Activated naive CD4-positive, alpha-beta T cell treated with anti-CD3 and anti-CD28 coated beads, Interleukin-2, amount 50 U/mL, for 24 hours (primary cell): ENCODE measurements at regions not wholly inside any gene's neighbourhood (a gene's known extent, or its start where the extent isn't known, plus 50 kb on each side); places are given as distances from the start of the nearest gene placed in this dataset.

Experiments
- H3K27ac Mint-ChIP-seq: one replicate; pipeline ENCODE4 v1.8.0; 2021; ENCODE audit warnings: mild to moderate bottlenecking, mixed read lengths
- H3K27me3 Mint-ChIP-seq: one replicate; pipeline ENCODE4 v1.8.0; 2021; ENCODE audit warnings: mixed read lengths
- H3K36me3 Mint-ChIP-seq: one replicate; pipeline ENCODE4 v1.8.0; 2021; ENCODE audit warnings: mixed read lengths
- H3K4me1 Mint-ChIP-seq: one replicate; pipeline ENCODE4 v1.8.0; 2021; ENCODE audit warnings: mixed read lengths
- H3K4me3 Mint-ChIP-seq: one replicate; pipeline ENCODE4 v1.8.0; 2021; ENCODE audit warnings: mild to moderate bottlenecking, mixed read lengths
- H3K9me3 Mint-ChIP-seq: one replicate; pipeline ENCODE4 v1.8.0; 2021; ENCODE audit warnings: mixed read lengths

- Mint-ChIP-seq H3K27ac (no peak overlapping the region), H3K4me3 (no peak overlapping the region), H3K9me3 (peaks cover 5% of the 10 kb centered on the region), H3K36me3 (no peaks in the 10 kb centered on the region), H3K4me1 (no peaks in the 10 kb centered on the region), H3K27me3 (no peaks in the 10 kb centered on the region)
These were observed 1383.7 kb downstream of the MRPL39 start for GRCh38 chr21:24223624-24224023.

GRCh38 chr21:24222676-24223075 is 1384.6 kb downstream of the MRPL39 start:
- Mint-ChIP-seq H3K36me3 (no peaks in the 10 kb centered on the region), H3K4me3 (no peak overlapping the region), H3K9me3 (peaks cover 5% of the 10 kb centered on the region), H3K27ac (no peak overlapping the region), H3K27me3 (no peaks in the 10 kb centered on the region), H3K4me1 (no peaks in the 10 kb centered on the region)

- H3K9me3 Mint-ChIP-seq, result no peaks in the 10 kb centered on the region
- H3K27me3 Mint-ChIP-seq, result no peaks in the 10 kb centered on the region
- H3K4me1 Mint-ChIP-seq, result no peaks in the 10 kb centered on the region
- no peaks in the 10 kb centered on the region for H3K36me3 Mint-ChIP-seq
- H3K4me3 Mint-ChIP-seq, result no peak overlapping the region
- no peak overlapping the region for H3K27ac Mint-ChIP-seq
These were observed 1386.8 kb downstream of the MRPL39 start for GRCh38 chr21:24220446-24220845.

GRCh38 chr21:24217151-24217550 is 1390.1 kb downstream of the MRPL39 start:
- H3K36me3 Mint-ChIP-seq, result no peaks in the 10 kb centered on the region
- no peaks in the 10 kb centered on the region for H3K4me1 Mint-ChIP-seq
- no peaks in the 10 kb centered on the region for H3K9me3 Mint-ChIP-seq
- no peak overlapping the region for H3K27ac Mint-ChIP-seq
- H3K27me3 Mint-ChIP-seq, result no peaks in the 10 kb centered on the region
- H3K4me3 Mint-ChIP-seq, result no peak overlapping the region

GRCh38 chr21:24210130-24210529 is 1397.2 kb downstream of the MRPL39 start:
- H3K4me1 Mint-ChIP-seq, result no peaks in the 10 kb centered on the region
- no peaks in the 10 kb centered on the region for H3K27me3 Mint-ChIP-seq
- no peak overlapping the region for H3K27ac Mint-ChIP-seq
- no peaks in the 10 kb centered on the region for H3K36me3 Mint-ChIP-seq
- no peak overlapping the region for H3K4me3 Mint-ChIP-seq
- H3K9me3 Mint-ChIP-seq, result no peaks in the 10 kb centered on the region

GRCh38 chr21:24208562-24209260 is 1398.6 kb downstream of the MRPL39 start:
- Mint-ChIP-seq H3K27me3 (no peaks in the 10 kb centered on the region), H3K4me3 (no peak overlapping the region), H3K4me1 (no peaks in the 10 kb centered on the region), H3K27ac (no peak overlapping the region), H3K36me3 (no peaks in the 10 kb centered on the region), H3K9me3 (no peaks in the 10 kb centered on the region)

GRCh38 chr21:24205319-24205718 is 1402.0 kb downstream of the MRPL39 start:
- Mint-ChIP-seq H3K9me3 (no peaks in the 10 kb centered on the region), H3K4me3 (no peak overlapping the region), H3K27ac (no peak overlapping the region), H3K27me3 (no peaks in the 10 kb centered on the region), H3K36me3 (no peaks in the 10 kb centered on the region), H3K4me1 (no peaks in the 10 kb centered on the region)

- H3K9me3 Mint-ChIP-seq, result no peaks in the 10 kb centered on the region
- H3K27ac Mint-ChIP-seq, result no peak overlapping the region
- H3K27me3 Mint-ChIP-seq, result no peaks in the 10 kb centered on the region
- H3K4me1 Mint-ChIP-seq, result no peaks in the 10 kb centered on the region
- H3K4me3 Mint-ChIP-seq, result no peak overlapping the region
- H3K36me3 Mint-ChIP-seq, result no peaks in the 10 kb centered on the region
These were observed 1402.6 kb downstream of the MRPL39 start for GRCh38 chr21:24204641-24205040.

- Mint-ChIP-seq H3K4me1 (no peaks in the 10 kb centered on the region), H3K36me3 (no peaks in the 10 kb centered on the region), H3K4me3 (no peak overlapping the region), H3K9me3 (no peaks in the 10 kb centered on the region), H3K27ac (no peak overlapping the region), H3K27me3 (no peaks in the 10 kb centered on the region)
These were observed 1407.2 kb downstream of the MRPL39 start for GRCh38 chr21:24200052-24200451.

- Mint-ChIP-seq H3K9me3 (no peaks in the 10 kb centered on the region), H3K27me3 (no peaks in the 10 kb centered on the region), H3K27ac (no peak overlapping the region), H3K4me3 (no peak overlapping the region), H3K36me3 (no peaks in the 10 kb centered on the region), H3K4me1 (no peaks in the 10 kb centered on the region)
These were observed 1409.4 kb downstream of the MRPL39 start for GRCh38 chr21:24197923-24198322.

- Mint-ChIP-seq H3K36me3 (no peaks in the 10 kb centered on the region), H3K27ac (no peak overlapping the region), H3K4me1 (no peaks in the 10 kb centered on the region), H3K4me3 (no peak overlapping the region), H3K27me3 (no peaks in the 10 kb centered on the region), H3K9me3 (no peaks in the 10 kb centered on the region)
These were observed 1410.1 kb downstream of the MRPL39 start for GRCh38 chr21:24197132-24197643.

- Mint-ChIP-seq H3K27me3 (no peaks in the 10 kb centered on the region), H3K36me3 (no peaks in the 10 kb centered on the region), H3K4me3 (no peak overlapping the region), H3K9me3 (no peaks in the 10 kb centered on the region), H3K27ac (no peak overlapping the region), H3K4me1 (no peaks in the 10 kb centered on the region)
These were observed 1418.8 kb downstream of the MRPL39 start for GRCh38 chr21:24188506-24188905.

GRCh38 chr21:24183077-24183476 is 1424.2 kb downstream of the MRPL39 start:
- Mint-ChIP-seq H3K4me3 (no peak overlapping the region), H3K27ac (no peak overlapping the region)

GRCh38 chr21:24179110-24179509 is 1428.2 kb downstream of the MRPL39 start:
- Mint-ChIP-seq H3K9me3 (peaks cover 4% of the 10 kb centered on the region), H3K4me3 (no peak overlapping the region), H3K36me3 (no peaks in the 10 kb centered on the region), H3K27me3 (no peaks in the 10 kb centered on the region), H3K4me1 (no peaks in the 10 kb centered on the region), H3K27ac (no peak overlapping the region)

More at GRCh38 chr21:24183077-24183476, 1424.2 kb downstream of the MRPL39 start:
- no peaks in the 10 kb centered on the region for H3K4me1 Mint-ChIP-seq
- no peaks in the 10 kb centered on the region for H3K36me3 Mint-ChIP-seq
- H3K27me3 Mint-ChIP-seq, result no peaks in the 10 kb centered on the region
- peaks cover 4% of the 10 kb centered on the region for H3K9me3 Mint-ChIP-seq

- H3K27ac Mint-ChIP-seq, result no peak overlapping the region
- no peaks in the 10 kb centered on the region for H3K36me3 Mint-ChIP-seq
- H3K9me3 Mint-ChIP-seq, result peaks cover 4% of the 10 kb centered on the region
- no peaks in the 10 kb centered on the region for H3K4me1 Mint-ChIP-seq
- H3K4me3 Mint-ChIP-seq, result no peak overlapping the region
- no peaks in the 10 kb centered on the region for H3K27me3 Mint-ChIP-seq
These were observed 1432.2 kb downstream of the MRPL39 start for GRCh38 chr21:24175106-24175505.

- no peaks in the 10 kb centered on the region for H3K9me3 Mint-ChIP-seq
- no peaks in the 10 kb centered on the region for H3K36me3 Mint-ChIP-seq
- no peaks in the 10 kb centered on the region for H3K4me1 Mint-ChIP-seq
- H3K27me3 Mint-ChIP-seq, result no peaks in the 10 kb centered on the region
- H3K27ac Mint-ChIP-seq, result no peak overlapping the region
- H3K4me3 Mint-ChIP-seq, result no peak overlapping the region
These were observed 1435.5 kb downstream of the MRPL39 start for GRCh38 chr21:24171736-24172135.

- H3K27me3 Mint-ChIP-seq, result no peaks in the 10 kb centered on the region
- no peaks in the 10 kb centered on the region for H3K4me1 Mint-ChIP-seq
- H3K9me3 Mint-ChIP-seq, result no peaks in the 10 kb centered on the region
These were observed 1443.7 kb downstream of the MRPL39 start for GRCh38 chr21:24163539-24163938.

More at GRCh38 chr21:24163539-24163938, 1443.7 kb downstream of the MRPL39 start:
- H3K27ac Mint-ChIP-seq, result no peak overlapping the region
- H3K4me3 Mint-ChIP-seq, result no peak overlapping the region
- no peaks in the 10 kb centered on the region for H3K36me3 Mint-ChIP-seq
